SKM-1 (cell line): ENCODE measurements at regions not wholly inside any gene's neighbourhood (a gene's known extent, or its start where the extent isn't known, plus 50 kb on each side); places are given as distances from the start of the nearest gene placed in this dataset.

Experiments
- DNase-seq: peaks from one replicate; lab custom pipeline; 2025; ENCODE audit not compliant: unreplicated experiment; lab: John Stamatoyannopoulos, UW

- DNase-seq: no peak
Measured at GRCh38 chr3:31137718-31138465, 243.4 kb upstream of the GADL1 start.

- no peak for DNase-seq
Measured at GRCh38 chr3:31140470-31140869, 246.0 kb upstream of the GADL1 start.

DNA sequence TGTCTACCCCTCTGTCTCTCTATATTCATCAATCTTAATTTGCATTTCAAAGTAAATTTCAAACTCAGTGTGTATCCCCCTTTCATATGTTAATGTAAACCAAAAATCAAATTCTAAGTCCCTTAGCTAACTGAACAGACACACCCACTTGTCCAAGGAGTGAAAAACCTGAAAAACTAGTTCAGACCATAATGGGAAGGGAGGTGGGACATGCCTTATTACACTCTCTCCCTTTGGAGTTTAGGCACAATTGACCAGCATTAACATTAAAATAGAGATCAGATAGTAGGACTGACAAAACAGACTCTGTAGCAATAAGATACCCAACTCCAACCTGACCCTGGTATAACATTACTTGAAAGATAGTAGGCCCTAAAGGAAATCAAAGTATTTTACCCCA, 247.7 kb upstream of the GADL1 start:
- DNase-seq: no peak

GRCh38 chr3:31142543-31142942, 248.1 kb upstream of the GADL1 start:
- DNase-seq: no peak

GRCh38 chr3:31145062-31145461, 250.6 kb upstream of the GADL1 start:
- DNase-seq: no peak

DNA sequence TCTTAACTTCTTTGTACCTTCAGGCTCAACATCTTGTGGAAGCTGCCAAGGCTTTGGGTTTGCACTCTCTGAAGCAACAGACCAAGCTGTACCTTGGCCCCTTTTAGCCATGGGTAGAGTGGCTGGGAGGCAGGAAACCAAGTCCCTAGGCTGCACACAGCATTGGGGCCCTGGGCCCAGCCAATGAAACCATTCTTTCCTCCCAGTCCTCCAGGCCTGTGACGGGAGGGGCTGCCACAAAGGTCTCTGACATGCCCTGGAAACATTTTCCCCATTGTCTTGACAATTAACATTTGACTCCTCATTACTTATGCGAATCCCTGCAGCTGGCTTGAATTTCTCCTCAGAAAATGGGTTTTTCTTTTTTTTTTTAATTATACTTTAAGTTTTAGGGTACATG, 253.1 kb upstream of the GADL1 start:
- DNase-seq: no peak

DNA sequence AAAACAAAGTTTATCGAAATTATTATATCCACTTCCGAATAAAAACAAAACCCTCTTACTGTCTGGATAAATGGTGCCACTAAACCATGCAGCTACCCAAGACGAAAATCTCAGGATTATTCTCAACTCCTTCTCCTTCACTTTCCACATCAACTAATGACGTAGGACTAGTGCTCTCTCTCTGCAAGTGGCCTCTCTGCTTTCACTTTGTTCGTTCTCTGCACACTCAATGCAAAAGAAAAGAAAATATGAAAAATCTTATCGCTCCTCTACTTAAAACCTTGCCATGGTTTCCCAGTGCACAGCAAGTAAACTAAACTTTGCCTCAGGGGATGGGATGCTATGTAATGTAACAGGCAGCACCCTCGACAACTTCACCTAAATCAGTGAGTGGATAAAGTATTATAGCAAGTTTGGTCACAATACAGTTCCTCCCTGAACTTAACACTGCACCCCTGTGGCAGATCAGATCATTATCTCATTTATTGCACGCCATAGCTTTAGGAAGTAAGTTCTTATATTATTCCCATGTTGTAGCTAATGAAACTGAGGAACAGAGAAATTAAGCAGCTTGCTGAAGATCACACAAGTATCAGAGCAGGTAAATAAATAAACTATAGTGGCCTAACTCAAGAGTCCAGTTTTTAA, 262.7 kb upstream of the GADL1 start:
- DNase-seq: no peak

GRCh38 chr3:31157893-31158620, 263.6 kb upstream of the GADL1 start:
- DNase-seq: no peak

- no peak for DNase-seq
Measured at GRCh38 chr3:31159331-31160039, 265.0 kb upstream of the GADL1 start.

GRCh38 chr3:31161889-31162288, 267.4 kb upstream of the GADL1 start:
- DNase-seq: no peak

- DNase-seq: no peak
Measured at GRCh38 chr3:31164381-31164780, 269.9 kb upstream of the GADL1 start.

DNA sequence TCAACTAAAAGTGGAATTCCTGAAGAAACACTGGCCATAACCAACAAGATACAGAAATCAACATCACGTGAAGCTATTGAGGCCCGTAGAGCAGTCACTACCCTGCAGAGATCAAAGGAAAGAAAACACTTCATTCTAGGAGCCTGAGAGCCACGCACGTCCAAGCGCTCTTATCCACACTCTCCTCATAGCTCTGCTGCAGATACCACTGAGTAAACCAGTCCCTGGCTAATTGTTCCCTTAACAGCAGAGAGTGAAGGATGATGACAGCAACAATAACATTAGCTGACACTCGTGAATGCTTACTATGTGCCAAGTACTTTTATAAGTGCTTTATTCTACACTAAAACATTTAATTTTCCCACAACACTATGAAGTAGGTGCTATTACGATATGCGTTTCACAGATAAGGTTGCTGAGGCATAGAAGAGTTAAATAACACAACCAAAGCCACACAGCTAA, 271.0 kb upstream of the GADL1 start:
- no peak for DNase-seq

DNA sequence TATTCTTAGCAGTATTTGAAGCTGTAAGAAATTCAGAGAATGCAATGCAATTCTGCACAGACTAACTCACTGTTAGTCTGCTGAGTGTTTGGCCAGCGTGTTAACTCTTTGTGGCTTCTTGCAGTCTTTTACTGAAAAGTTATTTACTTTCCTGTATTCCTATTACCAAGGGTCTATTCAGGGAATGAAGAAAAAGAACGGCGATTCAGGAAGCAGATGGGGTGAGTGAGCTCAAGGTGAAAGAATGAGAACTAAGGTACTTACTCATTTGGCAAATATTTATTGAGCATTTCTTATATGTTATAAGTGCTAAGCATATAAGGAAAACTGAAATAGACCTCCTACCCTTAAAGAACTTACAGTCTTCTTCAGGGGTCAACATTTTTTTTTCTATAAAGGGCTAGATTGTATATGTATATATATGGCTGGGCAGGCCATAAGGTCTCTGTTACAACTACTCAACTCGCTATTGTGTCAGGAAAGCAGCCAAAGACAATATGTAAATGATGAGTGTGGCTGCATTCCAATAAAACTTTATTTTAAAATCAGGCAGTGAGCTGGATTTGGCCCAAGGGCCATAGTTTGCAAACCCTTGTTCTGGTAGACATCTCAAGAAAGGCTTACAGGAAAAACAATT, 271.9 kb upstream of the GADL1 start:
- DNase-seq: no peak

- DNase-seq: no peak
Measured at GRCh38 chr3:31167666-31168065, 273.2 kb upstream of the GADL1 start.

DNA sequence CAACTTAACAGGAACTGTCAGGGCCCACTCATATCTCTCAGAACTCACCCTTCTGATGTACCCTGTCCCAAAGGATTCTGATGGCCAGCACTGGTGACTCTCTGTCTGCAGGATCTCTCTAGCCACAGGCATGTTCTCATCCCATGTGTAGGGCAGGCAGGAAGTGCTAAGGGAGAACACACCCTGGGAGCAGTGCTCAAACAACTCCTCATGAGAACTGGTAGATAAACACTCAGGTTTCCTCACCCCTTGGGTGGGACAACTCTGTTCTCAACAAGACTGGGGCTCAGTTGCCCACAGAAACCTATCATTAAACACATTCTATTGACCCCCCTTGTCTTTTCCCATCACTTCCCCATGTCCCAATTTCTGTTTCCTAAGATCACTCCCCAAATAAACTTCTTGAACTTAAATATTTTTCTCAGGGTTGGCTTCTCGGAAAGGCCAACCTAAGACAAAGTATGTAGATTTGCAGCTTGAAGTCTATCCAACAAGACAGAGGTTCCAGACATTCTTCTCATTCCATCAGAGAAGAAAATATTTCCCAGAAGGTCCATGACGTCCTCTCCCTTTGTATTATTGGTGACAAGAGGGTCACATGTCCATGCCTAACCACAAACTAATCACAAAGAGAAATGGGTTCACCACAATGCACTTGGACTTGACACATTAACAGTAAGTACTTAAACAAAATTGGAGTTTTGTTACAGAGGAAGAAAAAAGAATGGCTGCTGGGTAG, 276.6 kb upstream of the GADL1 start:
- no peak for DNase-seq

DNA sequence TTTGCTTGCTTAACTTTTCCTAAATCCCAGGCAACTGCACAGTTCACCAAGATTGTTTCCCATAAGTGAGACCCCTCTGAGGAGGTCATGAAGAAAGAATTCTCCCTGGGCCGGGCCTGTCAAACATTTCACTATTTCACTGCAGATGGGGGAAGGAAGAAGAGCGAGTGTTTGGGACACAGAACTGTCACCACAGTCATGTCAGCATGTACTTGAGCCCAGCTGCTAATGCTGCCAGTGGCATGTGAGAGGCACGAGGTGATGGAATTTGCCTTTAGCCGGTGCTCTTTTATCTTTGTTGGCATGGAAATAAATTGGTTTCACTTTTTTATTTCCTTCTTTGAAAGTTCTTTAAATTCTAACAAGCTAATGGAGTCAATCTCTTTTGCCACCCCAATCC, 277.9 kb upstream of the GADL1 start:
- no peak for DNase-seq

- DNase-seq: no peak
Measured at GRCh38 chr3:31173118-31173718, 278.8 kb upstream of the GADL1 start.

DNA sequence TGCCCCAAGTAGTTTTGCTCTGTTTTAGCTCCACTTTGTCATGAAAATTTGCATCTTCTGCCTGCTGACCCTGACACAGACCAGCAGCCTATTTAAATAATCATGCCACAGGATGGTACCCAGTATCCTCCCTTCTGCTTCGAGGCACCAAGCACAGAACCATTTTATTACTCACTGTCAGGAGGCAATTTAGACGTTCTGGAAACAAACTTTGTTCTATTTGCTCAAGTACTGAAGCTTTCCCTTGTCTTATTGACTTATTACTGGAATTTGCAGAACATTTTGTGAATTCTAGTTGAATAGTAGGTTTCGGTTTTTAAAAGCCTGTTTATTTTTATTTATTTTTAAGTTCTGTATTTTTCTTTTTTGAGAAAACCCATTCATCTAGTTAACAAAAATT, 279.6 kb upstream of the GADL1 start:
- no peak for DNase-seq

- no peak for DNase-seq
Measured at GRCh38 chr3:31176045-31176444, 281.6 kb upstream of the GADL1 start.

DNA sequence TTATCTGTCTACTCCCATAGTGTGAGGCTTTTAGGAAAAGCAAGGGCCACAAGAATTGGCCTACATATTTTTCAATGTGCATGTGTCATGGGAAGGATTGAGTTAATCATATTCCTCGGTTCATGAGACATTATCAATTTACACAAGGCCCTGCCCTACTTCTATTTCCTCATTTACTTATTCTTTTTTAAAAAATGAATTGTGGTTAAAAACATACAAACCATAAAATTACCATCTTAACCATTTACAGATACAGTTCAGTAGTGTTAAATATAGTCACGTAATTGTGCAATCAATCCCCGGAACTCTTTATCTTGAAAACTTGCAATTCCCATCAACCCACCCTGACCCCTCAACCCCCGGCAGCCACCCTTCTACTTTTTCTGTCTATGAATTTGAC, 284.0 kb upstream of the GADL1 start:
- no peak for DNase-seq
